Ishikawa (cell line): ENCODE measurements at regions not wholly inside any gene's neighbourhood (a gene's known extent, or its start where the extent isn't known, plus 50 kb on each side); places are given as distances from the start of the nearest gene placed in this dataset.

Experiments used
- CEBPB ChIP-seq: IDR thresholded peaks from 2 replicates; pipeline ENCODE4 v1.6.1; 2012
- CREB1 ChIP-seq: IDR thresholded peaks from 2 replicates; pipeline ENCODE4 v1.6.1; 2012; ENCODE audit warnings: low read depth
- EGR1 ChIP-seq: IDR thresholded peaks from 2 replicates; pipeline ENCODE4 v1.6.1; 2012
- EP300 ChIP-seq: IDR thresholded peaks from 2 replicates; pipeline ENCODE4 v1.6.1; 2012; ENCODE audit warnings: borderline replicate concordance
- FOXM1 ChIP-seq: IDR thresholded peaks from 2 replicates; pipeline ENCODE4 v1.6.1; 2012; ENCODE audit warnings: low read depth, borderline replicate concordance
- NFIC ChIP-seq: IDR thresholded peaks from 2 replicates; pipeline ENCODE4 v1.6.1; 2012
- RAD21 ChIP-seq: IDR thresholded peaks from 2 replicates; pipeline ENCODE4 v1.6.1; 2012; ENCODE audit warnings: low read depth
- TAF1 ChIP-seq: IDR thresholded peaks from 2 replicates; pipeline ENCODE4 v1.6.1; 2012; ENCODE audit warnings: low read depth, mild to moderate bottlenecking
- TCF12 ChIP-seq: IDR thresholded peaks from 2 replicates; pipeline ENCODE4 v1.6.1; 2012; ENCODE audit warnings: low read depth
- TEAD4 ChIP-seq: IDR thresholded peaks from 2 replicates; pipeline ENCODE4 v1.6.1; 2012
- YY1 ChIP-seq: IDR thresholded peaks from 2 replicates; pipeline ENCODE4 v1.6.1; 2012; ENCODE audit warnings: low read depth
- ZBTB7A ChIP-seq: IDR thresholded peaks from 2 replicates; pipeline ENCODE4 v1.6.1; 2012; ENCODE audit warnings: low read depth
- TF ChIP-seq, protein P1 (sequence below): IDR thresholded peaks from 2 replicates; pipeline ENCODE4 v1.6.1; 2012
- TF ChIP-seq, protein P2 (sequence below): IDR thresholded peaks from 2 replicates; pipeline ENCODE4 v1.6.1; 2012; ENCODE audit warnings: low read depth, mild to moderate bottlenecking
- TF ChIP-seq, protein P3 (sequence below): IDR thresholded peaks from 2 replicates; pipeline ENCODE4 v1.6.1; 2012

DNA sequence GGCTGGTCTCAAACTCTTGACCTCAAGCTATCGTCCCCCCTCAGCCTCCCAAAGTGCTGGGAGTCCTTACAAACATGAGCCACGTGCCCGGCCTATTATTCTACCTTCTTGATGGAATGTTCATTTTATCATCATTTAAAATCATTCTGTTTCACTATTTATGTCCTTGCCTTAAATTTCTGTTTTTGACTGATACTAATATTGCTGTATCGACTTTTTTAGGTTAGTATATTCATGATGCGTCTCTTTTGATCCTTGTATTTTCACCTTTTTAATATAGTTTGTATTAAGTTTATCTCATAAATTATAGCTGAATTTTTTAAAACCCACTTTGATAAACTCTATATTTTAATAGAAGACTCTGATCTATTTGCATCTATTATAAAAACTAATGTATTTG, 98.4 kb upstream of the STXBP5 start:
- TF ChIP-seq NFIC = no peak
- TF ChIP-seq, protein P1, sequence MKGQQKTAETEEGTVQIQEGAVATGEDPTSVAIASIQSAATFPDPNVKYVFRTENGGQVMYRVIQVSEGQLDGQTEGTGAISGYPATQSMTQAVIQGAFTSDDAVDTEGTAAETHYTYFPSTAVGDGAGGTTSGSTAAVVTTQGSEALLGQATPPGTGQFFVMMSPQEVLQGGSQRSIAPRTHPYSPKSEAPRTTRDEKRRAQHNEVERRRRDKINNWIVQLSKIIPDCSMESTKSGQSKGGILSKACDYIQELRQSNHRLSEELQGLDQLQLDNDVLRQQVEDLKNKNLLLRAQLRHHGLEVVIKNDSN = no peak
- no peak for TF ChIP-seq CEBPB
- no peak for TF ChIP-seq TEAD4

DNA sequence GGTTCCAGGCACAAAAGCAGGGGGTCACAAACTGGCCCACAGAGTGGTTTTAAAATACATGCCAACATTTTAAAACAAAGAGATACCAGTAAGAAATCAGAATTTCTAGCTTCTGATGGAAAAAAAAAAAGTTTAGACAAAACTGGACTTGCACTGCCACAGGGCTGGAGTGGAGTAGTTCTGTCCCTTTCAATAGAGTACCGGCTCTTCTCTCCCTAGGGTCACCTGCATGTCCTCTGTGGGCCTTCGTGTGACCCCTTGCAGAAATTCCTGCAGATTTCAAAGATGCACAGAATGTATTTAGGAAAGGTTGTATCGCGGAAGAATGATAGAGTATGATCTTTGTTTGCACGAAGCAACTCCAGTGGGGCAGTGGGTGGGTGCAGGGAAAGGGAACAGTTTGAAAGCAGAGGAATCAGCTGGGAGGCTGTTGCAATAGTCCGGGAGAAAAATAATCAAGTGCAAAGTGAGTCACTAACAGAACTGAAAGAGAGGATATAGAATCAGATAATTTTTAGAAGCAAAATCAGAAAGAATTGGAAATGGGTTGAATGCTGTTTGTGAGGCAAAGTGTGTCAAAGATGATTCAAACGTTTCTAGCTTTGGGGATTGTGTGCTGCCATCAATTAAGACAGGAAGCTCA, 97.3 kb upstream of the STXBP5 start:
- TF ChIP-seq FOXM1 = no peak
- TF ChIP-seq, protein P2, sequence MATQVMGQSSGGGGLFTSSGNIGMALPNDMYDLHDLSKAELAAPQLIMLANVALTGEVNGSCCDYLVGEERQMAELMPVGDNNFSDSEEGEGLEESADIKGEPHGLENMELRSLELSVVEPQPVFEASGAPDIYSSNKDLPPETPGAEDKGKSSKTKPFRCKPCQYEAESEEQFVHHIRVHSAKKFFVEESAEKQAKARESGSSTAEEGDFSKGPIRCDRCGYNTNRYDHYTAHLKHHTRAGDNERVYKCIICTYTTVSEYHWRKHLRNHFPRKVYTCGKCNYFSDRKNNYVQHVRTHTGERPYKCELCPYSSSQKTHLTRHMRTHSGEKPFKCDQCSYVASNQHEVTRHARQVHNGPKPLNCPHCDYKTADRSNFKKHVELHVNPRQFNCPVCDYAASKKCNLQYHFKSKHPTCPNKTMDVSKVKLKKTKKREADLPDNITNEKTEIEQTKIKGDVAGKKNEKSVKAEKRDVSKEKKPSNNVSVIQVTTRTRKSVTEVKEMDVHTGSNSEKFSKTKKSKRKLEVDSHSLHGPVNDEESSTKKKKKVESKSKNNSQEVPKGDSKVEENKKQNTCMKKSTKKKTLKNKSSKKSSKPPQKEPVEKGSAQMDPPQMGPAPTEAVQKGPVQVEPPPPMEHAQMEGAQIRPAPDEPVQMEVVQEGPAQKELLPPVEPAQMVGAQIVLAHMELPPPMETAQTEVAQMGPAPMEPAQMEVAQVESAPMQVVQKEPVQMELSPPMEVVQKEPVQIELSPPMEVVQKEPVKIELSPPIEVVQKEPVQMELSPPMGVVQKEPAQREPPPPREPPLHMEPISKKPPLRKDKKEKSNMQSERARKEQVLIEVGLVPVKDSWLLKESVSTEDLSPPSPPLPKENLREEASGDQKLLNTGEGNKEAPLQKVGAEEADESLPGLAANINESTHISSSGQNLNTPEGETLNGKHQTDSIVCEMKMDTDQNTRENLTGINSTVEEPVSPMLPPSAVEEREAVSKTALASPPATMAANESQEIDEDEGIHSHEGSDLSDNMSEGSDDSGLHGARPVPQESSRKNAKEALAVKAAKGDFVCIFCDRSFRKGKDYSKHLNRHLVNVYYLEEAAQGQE = no peak
- TF ChIP-seq TEAD4 = no peak
- TF ChIP-seq CEBPB = no peak
- TF ChIP-seq NFIC = no peak
- TF ChIP-seq, protein P1 = no peak
- TF ChIP-seq CREB1 = no peak
- TF ChIP-seq ZBTB7A = no peak
- TF ChIP-seq TAF1 = no peak
- no peak for TF ChIP-seq EGR1
- TF ChIP-seq, protein P3, sequence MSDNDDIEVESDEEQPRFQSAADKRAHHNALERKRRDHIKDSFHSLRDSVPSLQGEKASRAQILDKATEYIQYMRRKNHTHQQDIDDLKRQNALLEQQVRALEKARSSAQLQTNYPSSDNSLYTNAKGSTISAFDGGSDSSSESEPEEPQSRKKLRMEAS = no peak
- no peak for TF ChIP-seq TCF12
- no peak for TF ChIP-seq EP300
- no peak for TF ChIP-seq YY1

DNA sequence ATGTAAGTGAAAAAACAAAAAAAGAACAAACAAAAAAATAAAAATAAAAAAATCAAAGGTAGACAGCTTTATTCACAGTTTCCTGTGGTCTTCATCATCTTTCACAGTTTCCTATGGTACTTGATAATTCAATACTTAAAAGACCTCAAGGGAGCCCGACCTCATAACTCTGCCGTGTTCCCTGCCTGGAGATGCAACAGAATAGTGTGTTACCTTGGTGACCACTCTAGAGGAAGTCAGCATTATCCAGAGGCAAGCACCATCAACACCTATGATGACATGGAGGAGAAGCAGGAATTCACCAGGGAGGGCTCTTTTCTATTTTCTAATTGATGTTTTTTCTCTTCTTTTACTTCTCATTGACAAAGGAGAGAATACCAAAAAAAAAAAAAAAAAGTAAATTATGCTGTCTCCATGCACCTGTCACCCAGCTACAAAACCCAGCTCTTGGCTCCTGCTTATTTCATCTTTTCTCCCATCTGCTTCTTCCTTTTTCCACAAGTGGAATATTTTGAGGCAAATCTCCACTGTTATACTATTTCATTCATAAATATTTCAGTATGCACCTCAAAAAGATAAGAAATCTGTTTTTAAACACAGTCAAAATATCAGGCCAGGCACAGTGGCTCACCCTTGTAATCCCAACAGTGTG, 95.8 kb upstream of the STXBP5 start:
- TF ChIP-seq TEAD4 (no peak), ZBTB7A (no peak), YY1 (no peak), NFIC (no peak), FOXM1 (no peak), TCF12 (no peak), EP300 (no peak), CREB1 (no peak), RAD21 (no peak), CEBPB (no peak), EGR1 (no peak), TAF1 (no peak)
- TF ChIP-seq, protein P2 = no peak
- TF ChIP-seq, protein P1 = no peak
- TF ChIP-seq, protein P3 = no peak

DNA sequence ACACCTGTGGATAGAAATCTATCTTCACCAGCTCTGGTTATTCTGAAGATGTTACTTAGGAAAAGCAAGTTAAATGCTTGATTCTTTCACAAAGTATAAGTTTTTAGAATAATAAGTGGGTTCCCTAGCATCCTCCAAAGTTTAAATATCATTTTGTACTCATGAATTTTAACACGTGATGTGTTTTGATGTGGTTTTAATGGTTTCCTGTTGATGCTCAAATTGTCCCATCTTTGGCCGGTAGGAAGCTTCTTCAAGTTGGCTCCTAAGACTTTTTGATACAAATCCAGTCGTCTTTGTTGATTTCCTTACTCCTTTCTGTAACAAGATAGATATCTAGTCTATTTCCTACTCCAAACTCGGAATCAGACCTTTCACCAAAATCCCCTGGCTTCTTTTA, 94.5 kb upstream of the STXBP5 start:
- no peak for TF ChIP-seq CEBPB
- TF ChIP-seq NFIC = no peak
- TF ChIP-seq ZBTB7A = no peak
- TF ChIP-seq CREB1 = no peak
- TF ChIP-seq, protein P3 = no peak
- TF ChIP-seq YY1 = no peak
- no peak for TF ChIP-seq EGR1
- no peak for TF ChIP-seq TCF12
- TF ChIP-seq TEAD4 = no peak
- TF ChIP-seq, protein P1 = no peak
- no peak for TF ChIP-seq EP300

DNA sequence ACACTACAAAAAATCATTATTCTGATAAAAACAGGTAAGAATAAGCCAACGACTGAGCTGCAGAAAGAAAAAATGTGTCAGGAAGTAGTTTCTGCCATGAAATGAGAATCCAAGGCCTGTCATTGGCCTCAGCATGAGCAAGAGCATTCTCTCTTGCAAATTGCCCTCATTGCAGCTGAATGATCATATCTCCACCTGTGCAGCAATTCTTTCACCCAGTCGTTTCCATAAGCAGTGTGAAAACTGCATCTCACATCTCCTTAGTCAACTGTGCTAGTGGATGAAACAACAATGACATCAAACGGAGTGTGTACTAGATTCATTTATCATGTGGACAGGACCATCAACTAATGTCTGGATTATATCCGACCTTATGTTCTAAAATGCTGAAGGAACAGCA, 88.2 kb upstream of the STXBP5 start:
- TF ChIP-seq NFIC (no peak), CREB1 (no peak), TAF1 (no peak), YY1 (no peak)
- TF ChIP-seq, protein P1 = no peak
